ENCODE measurements at regions not wholly inside any gene's neighbourhood (a gene's known extent, or its start where the extent isn't known, plus 50 kb on each side); places are given as distances from the start of the nearest gene placed in this dataset.

DNA sequence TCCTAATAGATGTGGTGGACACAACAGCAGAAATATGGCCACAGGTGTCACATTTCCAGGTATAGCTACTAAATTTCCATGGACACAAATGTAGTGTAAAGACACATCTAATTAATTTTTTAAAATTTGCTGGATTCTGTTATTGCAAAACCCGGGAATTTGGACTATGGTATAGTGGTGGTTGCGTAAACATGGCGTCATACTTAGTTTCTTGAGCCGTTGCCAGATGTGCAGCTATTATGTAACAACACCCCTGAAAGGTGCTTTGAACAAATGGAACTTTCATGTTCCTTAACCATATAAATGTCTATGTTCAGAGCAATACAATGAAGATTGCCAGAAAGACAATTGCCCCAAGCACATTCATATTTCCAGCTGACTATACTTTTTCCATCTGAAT is 85.9 kb downstream of the HRH4 start:
- Histone ChIP-seq H3K56ac (replicated peaks; ENCODE audit: insufficient read length, low read depth, low read length) (no peak overlapping the region), H3K4me3 (ENCODE audit: extremely low read depth in 1 of 4, insufficient read depth in 2 of 4, low read depth in 3 of 4, low read length in 4 of 4) (no peak overlapping the region), H3K9me3 (ENCODE audit: insufficient read depth in 2 of 2, low read depth in 1 of 2, low read length in 1 of 2) (no peaks in the 10 kb centered on the region), H2BK12ac (ENCODE audit: low read depth, low read length) (no peak overlapping the region), H3K27me3 (replicated peaks in 1 of 4; ENCODE audit: control insufficient read depth in 3 of 4, extremely low read depth in 1 of 4, insufficient read depth in 3 of 4, low read length in 3 of 4) (no peaks in the 10 kb centered on the region), H3K9ac (replicated peaks in 1 of 4; ENCODE audit: extremely low read depth in 1 of 4, low read depth in 3 of 4, low read length in 3 of 4) (no peak overlapping the region), H2BK120ac (replicated peaks; ENCODE audit: low read depth, low read length) (no peak overlapping the region), H2BK15ac (ENCODE audit: low read length) (no peak overlapping the region), H2AFZ (ENCODE audit: low read length) (no peak overlapping the region), H2AK5ac (ENCODE audit: low read depth, low read length) (no peak overlapping the region), H3K4me1 (replicated peaks in 1 of 4; ENCODE audit: control insufficient read depth in 3 of 4, insufficient read depth in 4 of 4, low read length in 3 of 4) (no peaks in the 10 kb centered on the region), H2BK5ac (ENCODE audit: low read depth, low read length) (no peak overlapping the region), H3K4ac (replicated peaks; ENCODE audit: insufficient read length, low read depth, low read length) (no peak overlapping the region), H4K5ac (ENCODE audit: insufficient read length, low read depth, low read length) (no peak overlapping the region), H4K8ac (ENCODE audit: extremely low read depth, insufficient read depth, low read length) (no peak overlapping the region), H2BK20ac (ENCODE audit: low read length) (no peak overlapping the region), H3K27ac (ENCODE audit: low read depth, low read length) (no peak overlapping the region), H4K91ac (replicated peaks; ENCODE audit: insufficient read length, low read length) (no peak overlapping the region), H4K20me1 (replicated peaks in 1 of 2; ENCODE audit: control insufficient read depth in 1 of 2, insufficient read depth in 2 of 2, low read length in 2 of 2) (no peaks in the 10 kb centered on the region), H3K14ac (ENCODE audit: insufficient read length) (no peak overlapping the region), H3K36me3 (ENCODE audit: control insufficient read depth in 2 of 4, insufficient read depth in 4 of 4, low read length in 3 of 4) (no peaks in the 10 kb centered on the region), H3K18ac (ENCODE audit: extremely low read depth, low read length) (no peak overlapping the region), H3K23ac (ENCODE audit: insufficient read length) (no peak overlapping the region), H3K4me2 (ENCODE audit: insufficient read depth in 1 of 2, low read depth in 2 of 2, low read length in 2 of 2) (no peak overlapping the region), H3K79me1 (ENCODE audit: low read depth, low read length) (no peaks in the 10 kb centered on the region), H3K23me2 (ENCODE audit: low read depth, low read length) (no peaks in the 10 kb centered on the region), H3K79me2 (ENCODE audit: control insufficient read depth in 1 of 2, insufficient read depth in 2 of 2, low read length in 2 of 2) (no peaks in the 10 kb centered on the region)
- ChIA-PET CTCF (ENCODE audit: partially characterized antibody) (interaction anchor here (0.6 to 12.2 kb wide), 15 partner anchors 8 to 594 kb away, joined by 3 to 172 read pairs (median 4); no protein-coding TSS in a partner anchor), POLR2A (ENCODE audit: partially characterized antibody) (no interaction called here)
- TF ChIP-seq TBP (IDR thresholded peaks at IDR 0.05; ENCODE audit: low read depth, low read length) = no peak
- no peak for TF ChIP-seq CTCF (IDR thresholded peaks at IDR 0.05; ENCODE audit: control extremely low read depth in 1 of 3, insufficient read depth in 1 of 3, low read depth in 1 of 3, low read length in 3 of 3)
- 91% methylated on average over 4 of the region's 4 CpGs; no CpG with 5 or more reads in 1 of the 2 experiments for WGBS, 2 experiments (ENCODE audit: extremely low coverage in 1 of 2, insufficient coverage in 1 of 2, insufficient read length in 1 of 2, insufficient replicate concordance in 2 of 2, low coverage in 1 of 2, low lambda C conversion rate in 2 of 2, missing lambda C conversion rate in 1 of 2)
- DNase-seq (ENCODE audit: low read depth in 1 of 2, low spot score in 2 of 2) = no peak
- no peak for FAIRE-seq
